ENCODE measurements at regions not wholly inside any gene's neighbourhood (a gene's known extent, or its start where the extent isn't known, plus 50 kb on each side); places are given as distances from the start of the nearest gene placed in this dataset.
"Not testable (repeated sequence)": the region's sequence is repeated elsewhere in the genome, so short reads cannot be mapped to it uniquely, and the experiment has no call there.

DNA sequence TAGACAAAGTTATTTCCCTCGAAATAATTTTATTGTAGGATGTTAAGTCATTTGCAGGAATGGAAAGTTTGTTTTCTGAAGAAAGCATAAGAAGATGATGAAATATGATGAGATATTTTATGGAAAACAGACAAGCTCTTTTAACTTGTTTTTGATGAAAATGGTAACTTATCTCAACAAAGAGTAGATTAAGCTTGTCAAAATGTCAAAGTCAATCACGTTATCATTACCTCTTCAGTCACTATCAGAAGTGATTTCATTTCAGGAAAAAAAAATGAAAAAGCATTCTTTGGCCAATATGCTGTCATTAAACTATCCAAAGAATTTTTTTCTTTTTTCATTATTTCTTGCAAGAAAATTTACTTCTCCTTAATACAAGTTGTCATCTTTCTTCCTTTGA, 221.0 kb upstream of the ANKRD50 start:
- DNase-seq (ENCODE audit: low spot score): no peak
- no peak overlapping the region for H3K27ac ChIP-seq
- H3K4me3 ChIP-seq: no peak overlapping the region
- TF ChIP-seq, protein P1, sequence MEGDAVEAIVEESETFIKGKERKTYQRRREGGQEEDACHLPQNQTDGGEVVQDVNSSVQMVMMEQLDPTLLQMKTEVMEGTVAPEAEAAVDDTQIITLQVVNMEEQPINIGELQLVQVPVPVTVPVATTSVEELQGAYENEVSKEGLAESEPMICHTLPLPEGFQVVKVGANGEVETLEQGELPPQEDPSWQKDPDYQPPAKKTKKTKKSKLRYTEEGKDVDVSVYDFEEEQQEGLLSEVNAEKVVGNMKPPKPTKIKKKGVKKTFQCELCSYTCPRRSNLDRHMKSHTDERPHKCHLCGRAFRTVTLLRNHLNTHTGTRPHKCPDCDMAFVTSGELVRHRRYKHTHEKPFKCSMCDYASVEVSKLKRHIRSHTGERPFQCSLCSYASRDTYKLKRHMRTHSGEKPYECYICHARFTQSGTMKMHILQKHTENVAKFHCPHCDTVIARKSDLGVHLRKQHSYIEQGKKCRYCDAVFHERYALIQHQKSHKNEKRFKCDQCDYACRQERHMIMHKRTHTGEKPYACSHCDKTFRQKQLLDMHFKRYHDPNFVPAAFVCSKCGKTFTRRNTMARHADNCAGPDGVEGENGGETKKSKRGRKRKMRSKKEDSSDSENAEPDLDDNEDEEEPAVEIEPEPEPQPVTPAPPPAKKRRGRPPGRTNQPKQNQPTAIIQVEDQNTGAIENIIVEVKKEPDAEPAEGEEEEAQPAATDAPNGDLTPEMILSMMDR (IDR thresholded peaks at IDR 0.05): no peak

DNA sequence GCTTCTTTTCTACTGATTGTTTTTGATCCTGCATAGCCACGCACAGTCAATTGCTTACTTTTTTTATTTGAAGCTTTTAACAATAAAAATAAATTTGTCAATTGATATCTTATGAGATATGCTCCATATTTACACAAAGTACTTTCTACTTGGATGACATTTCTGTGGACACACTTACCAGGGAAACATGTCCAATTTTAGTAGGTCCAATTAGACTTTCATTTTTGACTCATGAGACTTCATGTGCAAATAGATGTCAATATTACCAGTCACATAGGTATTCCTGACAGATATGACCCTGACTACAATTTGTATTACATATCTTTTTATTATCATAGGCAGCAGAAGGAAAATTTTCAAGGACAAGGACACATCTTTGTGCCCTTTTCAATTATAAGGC, 219.9 kb upstream of the ANKRD50 start:
- DNase-seq (ENCODE audit: low spot score): no peak
- H3K27ac ChIP-seq: no peak overlapping the region
- TF ChIP-seq, protein P1 (IDR thresholded peaks at IDR 0.05): no peak
- no peak overlapping the region for H3K4me3 ChIP-seq

DNA sequence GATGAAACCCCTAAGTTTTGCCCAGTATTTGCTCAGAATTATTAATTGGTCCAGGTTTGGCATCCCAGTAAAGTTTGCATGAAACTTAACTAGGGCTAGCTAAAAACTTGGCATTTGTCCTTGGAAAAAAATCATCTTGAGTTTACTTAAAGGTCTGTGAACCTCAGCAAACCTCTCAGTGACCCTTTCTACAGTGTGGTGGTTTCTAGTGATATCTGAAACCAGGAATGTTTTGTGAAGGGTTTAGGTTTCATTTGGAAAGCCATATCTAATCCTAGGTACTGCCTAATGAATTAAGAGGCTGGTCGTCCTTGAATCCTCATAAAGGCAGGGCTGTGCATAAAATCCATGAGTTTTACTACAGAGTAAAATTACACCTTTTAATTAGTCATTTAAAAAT, 218.5 kb upstream of the ANKRD50 start:
- DNase-seq (ENCODE audit: low spot score): no peak
- H3K4me3 ChIP-seq: no peak overlapping the region
- TF ChIP-seq, protein P1 (IDR thresholded peaks at IDR 0.05): no peak
- H3K27ac ChIP-seq: no peak overlapping the region

DNA sequence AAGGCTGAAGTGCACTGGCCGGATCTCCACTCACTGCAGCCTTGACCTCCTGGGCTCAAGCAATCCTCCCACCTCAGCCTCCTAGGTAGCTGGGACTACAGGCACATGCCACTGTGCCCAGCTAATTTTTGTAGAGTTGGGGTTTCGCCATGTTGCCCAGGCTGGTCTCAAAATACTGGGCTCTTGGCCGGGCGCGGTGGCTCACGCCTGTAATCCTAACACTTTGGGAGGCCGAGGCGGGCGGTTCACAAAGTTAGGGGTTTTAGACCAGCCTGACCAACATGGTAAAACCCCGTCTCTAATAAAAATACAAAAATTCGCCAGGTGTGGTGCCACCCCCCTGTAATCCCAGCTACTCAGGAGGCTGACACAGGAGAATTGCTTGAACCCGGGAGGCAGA, 210.2 kb upstream of the ANKRD50 start:
- H3K4me3 ChIP-seq; H3K27ac ChIP-seq; DNase-seq (ENCODE audit: low spot score): not testable (repeated sequence)

DNA sequence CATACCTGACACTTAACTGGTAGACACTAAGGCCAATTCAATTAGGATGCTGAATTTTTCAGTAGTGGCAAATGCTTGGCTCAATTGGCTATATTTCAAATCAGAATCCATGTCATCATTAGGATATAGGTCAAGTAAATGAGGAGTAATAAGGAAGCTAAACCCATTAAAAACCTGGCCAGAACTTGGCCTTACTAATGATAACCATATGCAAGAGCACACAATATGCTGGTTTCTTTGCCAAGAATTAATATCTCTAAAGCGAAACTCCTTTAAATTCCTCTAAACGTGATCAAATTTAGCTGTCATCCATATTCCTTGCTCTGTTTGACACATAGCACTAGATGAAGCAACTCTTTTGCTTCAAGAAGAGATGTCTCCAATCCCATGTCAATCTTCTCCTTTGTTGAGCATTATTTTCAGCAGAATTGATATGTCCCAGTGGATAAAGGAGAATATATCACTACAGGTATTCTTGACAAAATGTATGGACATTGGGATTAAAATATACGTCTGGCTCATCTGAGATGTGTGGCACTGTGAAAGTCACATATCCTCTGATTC, 206.1 kb upstream of the ANKRD50 start:
- TF ChIP-seq, protein P1 (IDR thresholded peaks at IDR 0.05): no peak
- no peak for DNase-seq (ENCODE audit: low spot score)

DNA sequence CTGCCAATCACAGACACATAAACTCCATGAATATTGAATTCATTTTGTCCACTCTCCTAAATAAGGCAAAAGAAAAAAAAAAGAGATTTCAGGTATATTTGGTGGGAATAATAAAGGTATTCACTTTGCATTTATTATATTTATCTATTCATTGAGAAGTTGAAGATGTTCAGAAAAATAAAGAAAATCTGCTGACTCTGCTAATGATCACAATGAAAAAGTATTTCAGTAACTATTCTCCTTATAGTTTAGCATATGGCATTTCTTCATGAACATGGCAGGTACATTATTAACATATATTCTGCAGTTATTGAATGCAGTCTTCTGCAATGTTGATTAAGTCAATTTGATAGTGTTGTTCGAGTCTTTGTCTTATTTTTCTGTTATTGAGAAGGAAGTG, 202.5 kb upstream of the ANKRD50 start:
- Histone ChIP-seq H3K27ac (no peak overlapping the region), H3K4me3 (no peak overlapping the region)
- TF ChIP-seq, protein P1 (IDR thresholded peaks at IDR 0.05): no peak
- no peak for DNase-seq (ENCODE audit: low spot score)

More for the DNA sequence above, 206.1 kb upstream of the ANKRD50 start:
- Histone ChIP-seq H3K27ac (no peak overlapping the region), H3K4me3 (no peak overlapping the region)

DNA sequence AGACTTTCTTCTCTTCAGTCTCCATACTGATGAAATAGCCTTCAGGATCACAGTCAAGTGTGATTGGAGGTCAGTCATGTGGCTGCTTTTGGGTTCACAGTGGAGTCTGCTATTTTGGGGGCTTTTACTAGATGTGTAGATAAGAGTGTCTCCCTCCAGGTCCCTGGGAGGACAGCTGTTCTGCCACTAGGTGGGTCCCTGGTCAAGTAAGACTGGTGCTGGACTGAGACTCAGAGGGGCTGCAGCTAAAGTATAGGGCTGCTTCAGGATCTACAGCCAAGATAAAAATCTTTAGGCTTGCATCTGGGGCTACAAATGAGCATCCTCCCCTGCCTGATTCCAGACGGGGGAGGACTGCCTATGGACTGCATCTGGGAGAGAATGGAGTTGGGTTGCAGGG, 200.7 kb upstream of the ANKRD50 start:
- DNase-seq (ENCODE audit: low spot score): no peak
- TF ChIP-seq, protein P1 (IDR thresholded peaks at IDR 0.05): no peak
- Histone ChIP-seq H3K4me3 (no peak overlapping the region), H3K27ac (no peak overlapping the region)

DNA sequence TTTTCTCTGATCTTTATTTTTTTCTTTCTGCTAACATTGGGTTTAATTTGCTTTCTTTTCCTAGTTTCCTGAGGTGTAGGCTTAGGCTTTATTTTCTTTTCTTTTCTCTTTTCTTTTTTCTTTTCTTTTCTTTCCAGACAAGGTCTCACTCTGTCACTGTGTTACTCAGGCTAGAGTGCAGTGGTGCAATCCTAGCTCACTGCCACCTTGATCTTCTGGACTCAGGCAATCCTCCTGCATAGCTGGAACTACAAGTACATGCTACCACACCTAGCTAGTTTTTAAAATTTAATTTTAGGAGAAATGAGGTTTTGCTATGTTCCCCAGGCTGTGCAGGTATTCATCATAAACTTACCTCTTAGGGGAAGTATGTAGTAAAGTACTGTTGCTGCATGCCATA, 197.8 kb upstream of the ANKRD50 start:
- TF ChIP-seq, protein P1 (IDR thresholded peaks at IDR 0.05): no peak
- H3K4me3 ChIP-seq: no peak overlapping the region
- no peak overlapping the region for H3K27ac ChIP-seq
- no peak for DNase-seq (ENCODE audit: low spot score)
